GM12891 (cell line): ENCODE measurements at regions not wholly inside any gene's neighbourhood (a gene's known extent, or its start where the extent isn't known, plus 50 kb on each side); places are given as distances from the start of the nearest gene placed in this dataset.

Source experiments
- POLR2A ChIP-seq: IDR thresholded peaks from 2 replicates; pipeline ENCODE4 v1.6.1; 2011; ENCODE audit warnings: low read depth, low read length, control low read depth
- POLR2AphosphoS5 ChIP-seq: IDR thresholded peaks from 2 replicates; pipeline ENCODE4 v1.6.1; 2011; ENCODE audit warnings: low read depth, low read length, control low read depth

DNA sequence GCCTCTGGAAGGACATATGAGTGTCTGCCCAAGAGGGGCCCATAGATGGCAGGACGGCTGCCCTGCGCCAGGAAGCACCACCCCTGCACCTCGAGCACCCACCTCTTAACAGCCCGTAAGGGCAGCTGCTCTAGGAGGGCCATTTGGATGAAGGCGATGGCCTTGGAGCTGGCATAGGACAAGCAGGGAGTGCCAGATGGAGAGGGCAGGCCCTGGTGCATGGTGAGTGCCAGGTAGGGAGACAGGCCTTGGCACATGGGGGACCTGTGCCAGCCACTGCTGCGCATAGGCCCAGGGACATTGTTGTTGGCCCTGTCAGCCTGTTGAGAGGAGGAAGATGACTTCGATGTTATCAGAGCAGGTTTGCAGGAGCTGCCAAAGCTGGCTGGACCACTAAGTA lies 134.2 kb downstream of the SLC25A46 start:
- no peak for TF ChIP-seq POLR2A
- TF ChIP-seq POLR2AphosphoS5: no peak
